ENCODE measurements at regions not wholly inside any gene's neighbourhood (a gene's known extent, or its start where the extent isn't known, plus 50 kb on each side); places are given as distances from the start of the nearest gene placed in this dataset.

- TF ChIP-seq ELF4 (CRISPR knock-in tag; IDR thresholded peaks at IDR 0.05; ENCODE audit: low read depth) (no peak), GTF2I (CRISPR knock-in tag; conservative IDR thresholded peaks at IDR 0.05) (no peak), PRDM15 (CRISPR knock-in tag; IDR thresholded peaks at IDR 0.05) (no peak), ZNF219 (CRISPR knock-in tag; IDR thresholded peaks at IDR 0.05; ENCODE audit: borderline replicate concordance) (no peak), HMGXB4 (CRISPR knock-in tag; IDR thresholded peaks at IDR 0.05) (no peak)
Measured at GRCh38 chr5:166257661-166258060, 2033.8 kb upstream of the WWC1 start (continued).

- Mint-ChIP-seq H3K27ac (no peak overlapping the region), H3K27me3 (ENCODE audit: low read depth) (no peaks in the 10 kb centered on the region), H3K4me1 (peaks cover 8% of the 10 kb centered on the region), H3K4me3 (no peak overlapping the region), H3K36me3 (no peaks in the 10 kb centered on the region), H3K9me3 (peaks cover 7% of the 10 kb centered on the region)
- ATAC-seq = no peak
- no peak for DNase-seq (ENCODE audit: low spot score)
- CTCF ChIA-PET = no interaction called here
- POLR2A ChIA-PET = no interaction called here
- TF ChIP-seq EMX1 (CRISPR knock-in tag; IDR thresholded peaks at IDR 0.05) = no peak
- TF ChIP-seq AR (CRISPR knock-in tag; IDR thresholded peaks at IDR 0.05) = no peak
- no peak for TF ChIP-seq ATF6 (CRISPR knock-in tag; IDR thresholded peaks at IDR 0.05)
- TF ChIP-seq MLX (CRISPR knock-in tag; IDR thresholded peaks at IDR 0.05) = no peak
- no peak for TF ChIP-seq FOXK1 (CRISPR knock-in tag; IDR thresholded peaks at IDR 0.05)
- no peak for TF ChIP-seq CREM (CRISPR knock-in tag; IDR thresholded peaks at IDR 0.05)
- no peak for TF ChIP-seq ATF3 (CRISPR knock-in tag; conservative IDR thresholded peaks at IDR 0.05)
Measured at GRCh38 chr5:166262395-166262794, 2029.0 kb upstream of the WWC1 start.

GRCh38 chr5:166267907-166268306 lies 2023.5 kb upstream of the WWC1 start:
- H3K36me3 Mint-ChIP-seq = no peaks in the 10 kb centered on the region
- ChIA-PET POLR2A (interaction anchor here (0.6 kb wide), 1 partner anchor 861 kb away, joined by 3 read pairs; no protein-coding TSS in a partner anchor), CTCF (no interaction called here)
- DNase-seq (ENCODE audit: low spot score) (no peak), ATAC-seq (no peak)
- no peak overlapping the region for H3K4me3 Mint-ChIP-seq
- no peak overlapping the region for H3K27ac Mint-ChIP-seq
- no peaks in the 10 kb centered on the region for H3K27me3 Mint-ChIP-seq (ENCODE audit: low read depth)
- no peak for TF ChIP-seq FOXK1 (CRISPR knock-in tag; IDR thresholded peaks at IDR 0.05)
- no peak for TF ChIP-seq RELA (CRISPR knock-in tag; IDR thresholded peaks at IDR 0.05; ENCODE audit: borderline replicate concordance)
- no peak for TF ChIP-seq HMGA2 (CRISPR knock-in tag; IDR thresholded peaks at IDR 0.05)
- no peak for TF ChIP-seq MYBL2 (CRISPR knock-in tag; IDR thresholded peaks at IDR 0.05)
- no peak for TF ChIP-seq ZNF138 (CRISPR knock-in tag; conservative IDR thresholded peaks at IDR 0.05)
- no peak for TF ChIP-seq ERG (CRISPR knock-in tag; IDR thresholded peaks at IDR 0.05)
- TF ChIP-seq FOXP1 (CRISPR knock-in tag; IDR thresholded peaks at IDR 0.05; ENCODE audit: borderline replicate concordance) = no peak
- no peak for TF ChIP-seq ZBTB21 (CRISPR knock-in tag; IDR thresholded peaks at IDR 0.05; ENCODE audit: borderline replicate concordance)
- TF ChIP-seq MLX (CRISPR knock-in tag; IDR thresholded peaks at IDR 0.05) = no peak
- no peak for TF ChIP-seq SMAD3 (CRISPR knock-in tag; IDR thresholded peaks at IDR 0.05; ENCODE audit: borderline replicate concordance)
- TF ChIP-seq ZNF396 (CRISPR knock-in tag; IDR thresholded peaks at IDR 0.05; ENCODE audit: borderline replicate concordance) = no peak
- peaks cover 25% of the 10 kb centered on the region for H3K4me1 Mint-ChIP-seq
- H3K9me3 Mint-ChIP-seq = no peaks in the 10 kb centered on the region
